ENCODE measurements at regions not wholly inside any gene's neighbourhood (a gene's known extent, or its start where the extent isn't known, plus 50 kb on each side); places are given as distances from the start of the nearest gene placed in this dataset.

DNA sequence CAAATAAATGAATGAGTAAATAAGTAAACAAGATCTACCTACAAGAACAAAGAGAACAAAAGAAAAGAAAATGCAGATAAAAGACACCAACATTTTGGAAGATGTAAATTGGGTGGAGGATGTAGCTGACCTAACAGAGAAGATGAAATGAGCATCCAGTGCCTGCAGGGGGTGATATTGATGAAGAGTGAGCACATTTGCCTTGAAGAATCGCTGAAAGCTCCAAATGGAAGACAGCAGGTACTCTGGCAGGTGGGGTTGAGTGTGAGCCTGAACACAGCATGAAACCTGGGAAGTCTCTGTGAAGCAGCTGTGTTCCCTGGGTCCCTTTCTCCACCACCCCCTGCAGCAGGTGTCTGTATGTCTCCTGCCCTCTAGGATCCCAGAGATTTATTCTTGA, 125.6 kb downstream of the NXNL2 start:
- H3K36me3 ChIP-seq (ENCODE audit: control insufficient read depth in 4 of 4, insufficient read depth in 3 of 4, low read depth in 1 of 4, low read length in 3 of 4), result no peaks in the 10 kb centered on the region
- no peaks in the 10 kb centered on the region for H3K27me3 ChIP-seq (ENCODE audit: control insufficient read depth in 4 of 4, insufficient read depth in 4 of 4, low read length in 3 of 4)
- H3K27ac ChIP-seq (ENCODE audit: low read depth in 1 of 2, low read length in 2 of 2), result no peak overlapping the region
- H3K4me1 ChIP-seq (ENCODE audit: control insufficient read depth in 4 of 4, insufficient read depth in 4 of 4, low read length in 3 of 4), result no peaks in the 10 kb centered on the region
- no peak overlapping the region for H3K9ac ChIP-seq (ENCODE audit: low read depth in 1 of 2, low read length in 2 of 2)
- no peak for DNase-seq (ENCODE audit: low spot score)
- 26% methylated on average over 1 of the region's 1 CpG for WGBS
- H3K9me3 ChIP-seq (ENCODE audit: control insufficient read depth in 4 of 4, low read length in 3 of 4), result peaks cover 0 to 3% (median 0%) of the 10 kb centered on the region in 4 donors
- H3K4me3 ChIP-seq (ENCODE audit: low read depth in 1 of 3, low read length in 3 of 3), result no peak overlapping the region
- TF ChIP-seq RAD21 (IDR thresholded peaks at IDR 0.05) (peak; percentile 59 to 75), GABPA (IDR thresholded peaks at IDR 0.05 in 1 of 2, conservative IDR thresholded peaks at IDR 0.05 in 1 of 2) (no peak)
- TF ChIP-seq, protein P1, sequence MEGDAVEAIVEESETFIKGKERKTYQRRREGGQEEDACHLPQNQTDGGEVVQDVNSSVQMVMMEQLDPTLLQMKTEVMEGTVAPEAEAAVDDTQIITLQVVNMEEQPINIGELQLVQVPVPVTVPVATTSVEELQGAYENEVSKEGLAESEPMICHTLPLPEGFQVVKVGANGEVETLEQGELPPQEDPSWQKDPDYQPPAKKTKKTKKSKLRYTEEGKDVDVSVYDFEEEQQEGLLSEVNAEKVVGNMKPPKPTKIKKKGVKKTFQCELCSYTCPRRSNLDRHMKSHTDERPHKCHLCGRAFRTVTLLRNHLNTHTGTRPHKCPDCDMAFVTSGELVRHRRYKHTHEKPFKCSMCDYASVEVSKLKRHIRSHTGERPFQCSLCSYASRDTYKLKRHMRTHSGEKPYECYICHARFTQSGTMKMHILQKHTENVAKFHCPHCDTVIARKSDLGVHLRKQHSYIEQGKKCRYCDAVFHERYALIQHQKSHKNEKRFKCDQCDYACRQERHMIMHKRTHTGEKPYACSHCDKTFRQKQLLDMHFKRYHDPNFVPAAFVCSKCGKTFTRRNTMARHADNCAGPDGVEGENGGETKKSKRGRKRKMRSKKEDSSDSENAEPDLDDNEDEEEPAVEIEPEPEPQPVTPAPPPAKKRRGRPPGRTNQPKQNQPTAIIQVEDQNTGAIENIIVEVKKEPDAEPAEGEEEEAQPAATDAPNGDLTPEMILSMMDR (IDR thresholded peaks at IDR 0.05; ENCODE audit: low read depth, low read length, missing input control), result peak; percentile 33

GRCh38 chr9:88661759-88662158, 126.8 kb downstream of the NXNL2 start:
- TF ChIP-seq REST (IDR thresholded peaks at IDR 0.05) (no peak), RAD21 (IDR thresholded peaks at IDR 0.05) (peak; percentile 22 to 29), JUND (IDR thresholded peaks at IDR 0.05) (no peak)
- DNase-seq (ENCODE audit: low spot score), result no peak
- H3K9ac ChIP-seq (ENCODE audit: low read depth in 1 of 2, low read length in 2 of 2), result no peak overlapping the region
- no peak overlapping the region for H3K4me3 ChIP-seq (ENCODE audit: low read depth in 1 of 3, low read length in 3 of 3)
- no peaks in the 10 kb centered on the region for H3K36me3 ChIP-seq (ENCODE audit: control insufficient read depth in 4 of 4, insufficient read depth in 3 of 4, low read depth in 1 of 4, low read length in 3 of 4)
- H3K4me1 ChIP-seq (ENCODE audit: control insufficient read depth in 4 of 4, insufficient read depth in 4 of 4, low read length in 3 of 4), result no peaks in the 10 kb centered on the region
- H3K27me3 ChIP-seq (ENCODE audit: control insufficient read depth in 4 of 4, insufficient read depth in 4 of 4, low read length in 3 of 4), result peaks cover 0 to under 1% (median 0%) of the 10 kb centered on the region in 4 donors
- H3K9me3 ChIP-seq (ENCODE audit: control insufficient read depth in 4 of 4, low read length in 3 of 4), result peaks cover 0 to 3% (median 0%) of the 10 kb centered on the region in 4 donors
- WGBS, result 84% methylated on average over 3 of the region's 3 CpGs
- no peak overlapping the region for H3K27ac ChIP-seq (ENCODE audit: low read depth in 1 of 2, low read length in 2 of 2)

DNA sequence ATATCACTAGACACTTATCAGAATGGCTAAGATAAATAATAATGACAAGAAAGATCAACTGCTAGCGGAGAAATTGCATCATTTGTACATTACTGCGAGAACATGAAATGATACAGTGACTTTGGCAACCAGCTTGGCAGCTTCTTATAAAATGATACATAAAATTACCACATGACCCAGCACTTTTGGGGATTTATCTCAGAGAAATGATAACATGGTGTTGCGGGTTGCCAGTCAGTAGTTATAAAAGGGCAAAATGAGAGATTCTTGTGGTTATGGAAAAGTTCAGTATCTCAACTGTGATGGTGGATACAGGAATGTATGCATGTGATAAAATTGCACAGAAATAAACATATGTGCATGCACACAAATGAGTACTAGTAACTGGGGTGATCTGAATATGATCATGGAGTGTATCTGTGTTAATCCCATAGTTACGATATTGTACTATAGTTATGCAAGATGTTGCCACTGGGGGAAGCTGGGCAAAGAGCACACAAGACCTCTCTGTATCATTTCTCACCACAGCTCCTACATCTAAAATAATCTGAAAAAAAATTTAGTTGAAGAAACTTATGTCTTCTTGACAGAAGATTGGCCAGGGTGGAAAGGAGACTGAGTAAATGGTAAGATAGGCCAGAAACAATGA, 128.9 kb downstream of the NXNL2 start:
- Histone ChIP-seq H3K9me3 (ENCODE audit: control insufficient read depth in 4 of 4, low read length in 3 of 4) (peaks cover 0 to 3% (median 0%) of the 10 kb centered on the region in 4 donors), H3K4me1 (ENCODE audit: control insufficient read depth in 4 of 4, insufficient read depth in 4 of 4, low read length in 3 of 4) (no peaks in the 10 kb centered on the region), H3K9ac (ENCODE audit: low read depth in 1 of 2, low read length in 2 of 2) (no peak overlapping the region), H3K4me3 (ENCODE audit: low read depth in 1 of 3, low read length in 3 of 3) (no peak overlapping the region), H3K36me3 (ENCODE audit: control insufficient read depth in 4 of 4, insufficient read depth in 3 of 4, low read depth in 1 of 4, low read length in 3 of 4) (no peaks in the 10 kb centered on the region), H3K27ac (ENCODE audit: low read depth in 1 of 2, low read length in 2 of 2) (no peak overlapping the region), H3K27me3 (ENCODE audit: control insufficient read depth in 4 of 4, insufficient read depth in 4 of 4, low read length in 3 of 4) (peaks cover 0 to 4% (median 0%) of the 10 kb centered on the region in 4 donors)
- TF ChIP-seq EGR1 (IDR thresholded peaks at IDR 0.05; ENCODE audit: low read depth in 2 of 2) (no peak), GABPA (IDR thresholded peaks at IDR 0.05 in 1 of 2, conservative IDR thresholded peaks at IDR 0.05 in 1 of 2) (no peak)
- TF ChIP-seq, protein P1 (IDR thresholded peaks at IDR 0.05; ENCODE audit: low read depth, low read length, missing input control), result no peak
- WGBS, result 75% methylated on average over 4 of the region's 4 CpGs
- DNase-seq (ENCODE audit: low spot score), result no peak

All from liver (tissue), 8 donors.